ENCODE measurements at regions not wholly inside any gene's neighbourhood (a gene's known extent, or its start where the extent isn't known, plus 50 kb on each side); places are given as distances from the start of the nearest gene placed in this dataset.

- Mint-ChIP-seq H3K9me3 (ENCODE audit: unreplicated experiment) (no peaks in the 10 kb centered on the region), H3K4me1 (ENCODE audit: insufficient read depth, unreplicated experiment) (no peaks in the 10 kb centered on the region), H3K36me3 (ENCODE audit: insufficient read depth, unreplicated experiment) (no peaks in the 10 kb centered on the region), H3K4me3 (ENCODE audit: unreplicated experiment) (no peak overlapping the region), H3K27me3 (ENCODE audit: insufficient read depth, unreplicated experiment) (peaks cover 9% of the 10 kb centered on the region), H3K27ac (ENCODE audit: low read depth, unreplicated experiment) (no peak overlapping the region)
- DNase-seq (ENCODE audit: unreplicated experiment), result no peak
- BruUV-seq (replicated peaks), result no TSS peak
- TF ChIP-seq CTCF (IDR thresholded peaks at IDR 0.05; ENCODE audit: unreplicated experiment), result no peak
- CTCF ChIA-PET, result interaction anchor here (1.7 kb wide), 1 partner anchor 14 kb away, joined by 8 read pairs; no protein-coding TSS in a partner anchor
- intact Hi-C loops (cut with micrococcal nuclease), result no loop called here
- POLR2A ChIA-PET, result no interaction called here
Observed at GRCh38 chr9:107123389-107123788, 159.7 kb upstream of the RAD23B start.

- POLR2A ChIA-PET, result no interaction called here
- intact Hi-C loops (cut with micrococcal nuclease), result no loop called here
- no peak overlapping the region for H3K27ac Mint-ChIP-seq (ENCODE audit: low read depth, unreplicated experiment)
- CTCF ChIA-PET, result interaction anchor here (0.8 to 5.2 kb wide), 2 partner anchors 10 to 63 kb away, joined by 4 to 32 read pairs; no protein-coding TSS in a partner anchor
- no peak for TF ChIP-seq CTCF (IDR thresholded peaks at IDR 0.05; ENCODE audit: unreplicated experiment)
- no peak overlapping the region for H3K4me3 Mint-ChIP-seq (ENCODE audit: unreplicated experiment)
- H3K27me3 Mint-ChIP-seq (ENCODE audit: insufficient read depth, unreplicated experiment), result no peaks in the 10 kb centered on the region
- no TSS peak for BruUV-seq (replicated peaks)
- H3K4me1 Mint-ChIP-seq (ENCODE audit: insufficient read depth, unreplicated experiment), result no peaks in the 10 kb centered on the region
- no peaks in the 10 kb centered on the region for H3K9me3 Mint-ChIP-seq (ENCODE audit: unreplicated experiment)
- H3K36me3 Mint-ChIP-seq (ENCODE audit: insufficient read depth, unreplicated experiment), result no peaks in the 10 kb centered on the region
- DNase-seq (ENCODE audit: unreplicated experiment), result no peak
Observed at GRCh38 chr9:107127608-107128007, 155.5 kb upstream of the RAD23B start.

DNA sequence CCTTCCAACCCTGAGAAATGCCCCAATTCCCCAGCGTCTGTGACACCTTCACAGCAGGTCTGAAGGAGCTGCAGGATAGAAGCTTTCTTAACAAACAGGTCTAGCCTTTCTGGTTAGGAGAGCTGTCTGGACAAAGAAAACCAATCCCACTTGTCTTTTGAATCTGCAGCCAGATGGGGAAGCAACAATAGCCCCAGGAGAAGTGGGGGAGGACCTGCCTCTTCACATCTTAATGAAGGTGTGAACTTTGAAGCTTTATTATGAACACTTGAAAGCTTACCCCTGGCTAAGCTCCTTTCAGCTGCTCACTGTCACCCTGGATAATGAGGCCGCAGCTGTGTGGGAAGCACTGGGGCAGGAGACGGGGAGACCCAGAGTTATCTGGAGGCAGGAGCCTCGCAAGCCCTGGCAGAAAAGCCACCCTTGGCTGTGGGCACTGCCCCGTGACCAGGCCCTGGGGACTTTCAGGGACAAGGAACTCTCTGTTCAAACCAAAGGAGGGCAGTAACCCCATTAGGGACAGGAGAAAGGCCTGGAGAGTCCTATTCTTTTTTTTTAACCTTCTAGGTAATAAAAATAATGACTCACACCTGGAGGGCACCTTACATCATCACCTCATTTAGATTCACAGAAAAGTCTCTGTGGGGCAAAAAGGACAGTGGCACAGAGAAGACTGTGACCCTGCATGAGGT lies 151.8 kb upstream of the RAD23B start:
- TF ChIP-seq CTCF (IDR thresholded peaks at IDR 0.05; ENCODE audit: unreplicated experiment), result no peak
- Mint-ChIP-seq H3K4me1 (ENCODE audit: insufficient read depth, unreplicated experiment) (no peaks in the 10 kb centered on the region), H3K27ac (ENCODE audit: low read depth, unreplicated experiment) (no peak overlapping the region), H3K4me3 (ENCODE audit: unreplicated experiment) (no peak overlapping the region), H3K36me3 (ENCODE audit: insufficient read depth, unreplicated experiment) (no peaks in the 10 kb centered on the region), H3K27me3 (ENCODE audit: insufficient read depth, unreplicated experiment) (no peaks in the 10 kb centered on the region), H3K9me3 (ENCODE audit: unreplicated experiment) (no peaks in the 10 kb centered on the region)
- ChIA-PET CTCF (interaction anchor here (0.6 to 1.1 kb wide), 2 partner anchors 11 to 46 kb away, joined by 3 to 4 read pairs; no protein-coding TSS in a partner anchor), POLR2A (no interaction called here)
- intact Hi-C loops (cut with micrococcal nuclease), result no loop called here
- BruUV-seq (replicated peaks), result no TSS peak
- DNase-seq (ENCODE audit: unreplicated experiment), result no peak

GRCh38 chr9:107136296-107136695 lies 146.8 kb upstream of the RAD23B start:
- Mint-ChIP-seq H3K4me1 (ENCODE audit: insufficient read depth, unreplicated experiment) (no peaks in the 10 kb centered on the region), H3K27me3 (ENCODE audit: insufficient read depth, unreplicated experiment) (peaks cover 30% of the 10 kb centered on the region), H3K36me3 (ENCODE audit: insufficient read depth, unreplicated experiment) (no peaks in the 10 kb centered on the region), H3K27ac (ENCODE audit: low read depth, unreplicated experiment) (no peak overlapping the region), H3K4me3 (ENCODE audit: unreplicated experiment) (no peak overlapping the region), H3K9me3 (ENCODE audit: unreplicated experiment) (no peaks in the 10 kb centered on the region)
- CTCF ChIA-PET, result interaction anchor here (0.5 to 4.5 kb wide), 8 partner anchors 9 to 1370 kb away, joined by 3 to 32 read pairs (median 4); no protein-coding TSS in a partner anchor
- POLR2A ChIA-PET, result interaction anchor here (0.6 kb wide), 1 partner anchor 29 kb away, joined by 3 read pairs; no protein-coding TSS in a partner anchor
- BruUV-seq (replicated peaks), result no TSS peak
- no peak for DNase-seq (ENCODE audit: unreplicated experiment)
- intact Hi-C loops (cut with micrococcal nuclease), result loop anchor here (5.0 kb wide), 1 partner anchor 206 kb away; no protein-coding TSS in a partner anchor
- no peak for TF ChIP-seq CTCF (IDR thresholded peaks at IDR 0.05; ENCODE audit: unreplicated experiment)
